ENCODE measurements at regions not wholly inside any gene's neighbourhood (a gene's known extent, or its start where the extent isn't known, plus 50 kb on each side); places are given as distances from the start of the nearest gene placed in this dataset.

GRCh38 chr18:28576941-28577340 lies 400.0 kb upstream of the CDH2 start:
- intact Hi-C loops (cut with micrococcal nuclease): no loop called here

GRCh38 chr18:28575123-28575522 lies 398.2 kb upstream of the CDH2 start:
- intact Hi-C loops (cut with micrococcal nuclease): no loop called here

GRCh38 chr18:28574175-28574574 lies 397.2 kb upstream of the CDH2 start:
- intact Hi-C loops (cut with micrococcal nuclease): no loop called here

GRCh38 chr18:28571929-28572328 lies 395.0 kb upstream of the CDH2 start:
- intact Hi-C loops (cut with micrococcal nuclease): no loop called here

- intact Hi-C loops (cut with micrococcal nuclease): no loop called here
Measured at GRCh38 chr18:28560331-28560730, 383.4 kb upstream of the CDH2 start.

- intact Hi-C loops (cut with micrococcal nuclease): no loop called here
Measured at GRCh38 chr18:28559511-28559910, 382.6 kb upstream of the CDH2 start.

GRCh38 chr18:28541934-28542333 lies 365.0 kb upstream of the CDH2 start:
- intact Hi-C loops (cut with micrococcal nuclease): no loop called here

- intact Hi-C loops (cut with micrococcal nuclease): no loop called here
Measured at GRCh38 chr18:28541276-28541930, 364.5 kb upstream of the CDH2 start.

GRCh38 chr18:28529644-28530043 lies 352.7 kb upstream of the CDH2 start:
- intact Hi-C loops (cut with micrococcal nuclease): no loop called here

GRCh38 chr18:28526196-28526595 lies 349.3 kb upstream of the CDH2 start:
- intact Hi-C loops (cut with micrococcal nuclease): no loop called here

- intact Hi-C loops (cut with micrococcal nuclease): no loop called here
Measured at GRCh38 chr18:28523758-28524475, 347.0 kb upstream of the CDH2 start.

GRCh38 chr18:28522236-28522635 lies 345.3 kb upstream of the CDH2 start:
- intact Hi-C loops (cut with micrococcal nuclease): no loop called here

- intact Hi-C loops (cut with micrococcal nuclease): no loop called here
Measured at GRCh38 chr18:28519997-28520396, 343.1 kb upstream of the CDH2 start.

GRCh38 chr18:28514699-28515098 lies 337.8 kb upstream of the CDH2 start:
- intact Hi-C loops (cut with micrococcal nuclease): no loop called here

GRCh38 chr18:28512357-28512756 lies 335.4 kb upstream of the CDH2 start:
- intact Hi-C loops (cut with micrococcal nuclease): no loop called here

GRCh38 chr18:28511413-28511821 lies 334.5 kb upstream of the CDH2 start:
- intact Hi-C loops (cut with micrococcal nuclease): no loop called here

GRCh38 chr18:28510210-28510609 lies 333.3 kb upstream of the CDH2 start:
- intact Hi-C loops (cut with micrococcal nuclease): no loop called here

- intact Hi-C loops (cut with micrococcal nuclease): no loop called here
Measured at GRCh38 chr18:28504066-28504465, 327.1 kb upstream of the CDH2 start.

GRCh38 chr18:28494151-28494550 lies 317.2 kb upstream of the CDH2 start:
- intact Hi-C loops (cut with micrococcal nuclease): no loop called here

GRCh38 chr18:28485918-28486317 lies 309.0 kb upstream of the CDH2 start:
- intact Hi-C loops (cut with micrococcal nuclease): no loop called here

- intact Hi-C loops (cut with micrococcal nuclease): no loop called here
Measured at GRCh38 chr18:28485210-28485801, 308.4 kb upstream of the CDH2 start.

GRCh38 chr18:28478531-28478930 lies 301.6 kb upstream of the CDH2 start:
- intact Hi-C loops (cut with micrococcal nuclease): no loop called here

- intact Hi-C loops (cut with micrococcal nuclease): no loop called here
Measured at GRCh38 chr18:28476302-28476701, 299.4 kb upstream of the CDH2 start.

Data from T-helper 2 cell treated with Interferon-gamma antibody and Interleukin-4, amounts not matched to agents 100 ng/mL and 5 ng/mL, for 36 hours (primary cell).